Activated CD8-positive, alpha-beta memory T cell treated with anti-CD3 and anti-CD28 coated beads, Interleukin-2, amount 50 U/mL, for 48 hours (primary cell): ENCODE measurements at regions not wholly inside any gene's neighbourhood (a gene's known extent, or its start where the extent isn't known, plus 50 kb on each side); places are given as distances from the start of the nearest gene placed in this dataset.

ENCODE experiments used
- DNase-seq: peaks from one replicate; pipeline ENCODE4 v3.0.0-alpha.2; 2020

DNA sequence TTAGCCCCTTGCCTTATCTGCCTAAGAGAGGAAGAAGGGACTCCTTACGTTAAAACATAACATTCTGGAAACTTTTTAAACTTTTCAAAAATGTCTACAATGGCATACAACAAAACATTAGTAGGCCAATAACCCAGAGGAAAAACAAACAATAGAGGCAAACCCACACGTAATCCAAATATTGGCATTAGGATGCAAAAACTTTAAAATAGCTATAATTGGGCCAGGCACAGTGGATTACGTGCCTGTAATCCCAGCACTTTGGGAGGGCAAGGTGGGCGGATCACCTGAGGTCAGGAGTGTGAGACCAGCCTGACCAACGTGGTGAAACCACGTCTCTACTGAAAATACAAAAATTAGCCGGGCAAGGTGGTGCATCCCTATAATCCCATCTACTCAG is 134.9 kb downstream of the AQP9 start:
- DNase-seq = no peak

- DNase-seq = no peak
Observed at GRCh38 chr15:58274885-58275284, 136.7 kb downstream of the AQP9 start.

GRCh38 chr15:58275785-58276184 is 137.6 kb downstream of the AQP9 start:
- DNase-seq = no peak

- DNase-seq = no peak
Observed at GRCh38 chr15:58276924-58277323, 138.7 kb downstream of the AQP9 start.

DNA sequence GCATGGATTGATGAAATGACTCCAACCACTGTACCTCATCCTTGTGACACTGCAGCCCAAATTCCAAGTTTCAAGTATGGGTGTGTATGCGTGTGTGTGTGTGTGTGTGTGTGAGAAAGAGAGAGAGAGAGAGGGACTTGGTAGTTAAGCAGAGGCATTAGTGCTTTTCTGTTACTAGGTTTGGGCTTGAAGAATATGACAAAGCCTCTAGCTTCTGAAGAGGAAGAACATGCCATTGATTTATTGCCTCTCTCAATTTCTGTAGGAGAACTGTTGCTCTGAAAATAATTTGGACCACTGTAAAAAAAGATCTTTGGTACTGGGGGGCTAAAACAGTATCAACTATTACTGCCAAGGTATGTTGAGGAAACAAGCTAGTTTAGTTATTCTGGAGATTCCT is 139.2 kb downstream of the AQP9 start:
- no peak for DNase-seq

GRCh38 chr15:58279106-58279505 is 140.9 kb downstream of the AQP9 start:
- DNase-seq = no peak

- DNase-seq = no peak
Observed at GRCh38 chr15:58279654-58280053, 141.5 kb downstream of the AQP9 start.

DNA sequence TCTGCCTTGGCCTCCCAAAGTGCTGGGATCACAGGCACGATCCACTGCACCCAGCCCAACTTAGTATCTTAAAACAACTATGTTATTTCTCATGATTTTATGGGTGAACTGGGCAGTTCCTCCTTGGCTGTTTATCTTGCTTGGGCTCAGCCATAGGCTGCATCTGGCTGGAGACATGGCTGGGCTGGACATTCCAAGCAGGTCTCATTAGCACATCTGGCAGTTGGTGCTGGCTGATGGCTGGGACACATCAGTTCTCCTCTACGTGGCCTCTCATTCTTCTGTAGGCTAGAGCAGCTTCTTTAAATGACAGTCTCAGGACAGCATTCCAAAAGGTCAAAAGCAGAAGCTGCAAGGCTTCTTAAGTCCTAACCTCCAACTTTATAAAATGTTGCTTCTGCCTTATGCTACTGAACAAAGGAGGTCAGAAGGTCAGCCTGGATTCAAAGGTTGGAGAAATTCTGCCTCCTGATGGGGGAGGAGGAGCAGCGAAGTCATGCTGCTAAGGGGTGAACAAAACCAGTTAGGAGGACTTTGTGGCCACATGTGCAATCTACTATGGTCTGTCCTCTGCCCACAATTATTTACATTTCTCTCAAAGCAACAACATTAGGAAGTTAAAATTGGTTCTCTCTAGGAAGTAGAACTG is 144.0 kb downstream of the AQP9 start:
- no peak for DNase-seq

DNA sequence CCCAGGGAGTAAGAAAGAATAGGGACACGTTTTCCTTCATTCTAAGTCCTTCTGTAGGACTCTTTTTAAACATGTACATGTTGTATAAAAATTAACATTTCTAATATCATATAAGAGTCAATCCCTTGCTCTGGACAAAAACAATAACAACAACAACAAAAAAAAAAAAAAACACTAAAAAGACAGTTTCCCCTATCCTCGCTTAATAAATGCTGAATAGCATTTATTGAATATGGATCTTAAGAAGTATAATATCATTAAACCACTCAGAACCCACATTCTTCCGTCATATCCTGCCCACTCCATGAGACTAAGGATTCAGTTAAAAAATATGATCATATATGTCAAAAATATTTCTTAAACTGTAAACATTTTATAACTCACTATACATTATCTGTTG is 145.1 kb downstream of the AQP9 start:
- no peak for DNase-seq

DNA sequence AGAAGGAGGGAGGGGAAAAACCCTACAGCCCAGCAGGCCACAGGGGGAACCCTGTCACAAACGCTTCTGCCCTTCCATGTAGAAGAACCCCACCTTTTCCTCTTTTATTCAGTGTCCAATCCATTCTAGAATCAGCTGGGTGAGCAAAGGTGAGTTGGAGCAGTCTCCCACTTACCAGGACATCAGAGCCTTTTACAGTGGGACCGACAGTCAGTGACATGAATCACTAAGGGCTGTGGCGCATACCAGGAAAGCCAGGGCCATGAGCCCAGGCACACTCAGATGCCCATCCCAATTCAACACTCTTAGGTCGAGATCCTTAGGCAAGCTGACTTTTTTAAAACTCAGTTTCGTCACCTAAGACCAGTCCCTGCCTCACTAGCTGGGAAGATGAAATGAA is 146.1 kb downstream of the AQP9 start:
- DNase-seq = no peak

DNA sequence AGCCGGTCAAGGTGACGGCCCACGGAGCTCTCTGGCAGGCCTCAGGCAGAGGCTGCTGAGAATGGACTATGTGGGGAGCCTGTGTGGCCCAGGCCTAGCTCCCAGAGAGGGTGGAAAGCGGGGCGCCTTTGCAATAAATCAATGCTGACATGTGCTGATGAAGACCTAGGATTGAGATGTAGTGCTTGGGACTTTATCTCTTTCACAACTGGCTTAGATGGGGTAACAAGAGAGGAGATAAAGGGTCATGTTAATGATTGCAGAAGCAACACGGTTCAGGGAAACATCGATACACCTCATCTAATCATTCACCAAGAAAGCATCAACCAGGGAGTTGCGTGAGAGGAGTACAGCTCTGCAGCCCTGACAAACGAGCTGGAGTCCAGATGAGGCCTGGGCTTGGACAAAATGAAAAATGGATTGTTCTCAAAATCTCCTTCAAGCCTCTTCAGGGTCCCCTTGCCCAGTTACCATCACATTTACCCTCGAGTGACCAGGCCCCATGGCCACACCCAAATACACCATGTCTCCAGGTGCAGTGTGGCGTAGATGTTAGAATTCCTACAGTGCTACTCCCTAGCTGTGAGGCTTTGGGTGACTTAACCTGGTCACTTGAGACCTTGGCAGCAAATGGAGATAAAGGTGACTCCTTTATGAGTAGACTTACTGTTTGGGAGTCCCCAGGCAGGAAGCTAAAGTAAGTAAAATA is 146.4 kb upstream of the LIPC start:
- DNase-seq = no peak

DNA sequence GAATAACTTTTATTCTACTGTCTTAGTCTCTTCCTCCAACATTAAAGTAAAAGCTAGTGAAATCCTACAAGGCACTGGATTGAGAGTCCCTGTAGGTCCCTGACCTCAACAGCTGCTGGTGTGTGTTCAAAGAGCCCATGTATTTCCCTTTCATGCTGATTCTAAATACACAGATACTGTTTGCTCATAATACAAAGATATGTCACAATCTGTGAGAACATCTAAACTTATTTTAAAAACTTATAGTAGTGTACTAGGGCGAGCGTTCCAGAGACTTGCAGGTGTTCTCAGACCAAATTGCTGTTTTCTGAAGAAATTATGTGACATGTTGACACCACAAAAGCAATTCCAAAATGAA is 145.9 kb upstream of the LIPC start:
- DNase-seq = no peak

- DNase-seq = no peak
Observed at GRCh38 chr15:58286523-58286922, 145.3 kb upstream of the LIPC start.

DNA sequence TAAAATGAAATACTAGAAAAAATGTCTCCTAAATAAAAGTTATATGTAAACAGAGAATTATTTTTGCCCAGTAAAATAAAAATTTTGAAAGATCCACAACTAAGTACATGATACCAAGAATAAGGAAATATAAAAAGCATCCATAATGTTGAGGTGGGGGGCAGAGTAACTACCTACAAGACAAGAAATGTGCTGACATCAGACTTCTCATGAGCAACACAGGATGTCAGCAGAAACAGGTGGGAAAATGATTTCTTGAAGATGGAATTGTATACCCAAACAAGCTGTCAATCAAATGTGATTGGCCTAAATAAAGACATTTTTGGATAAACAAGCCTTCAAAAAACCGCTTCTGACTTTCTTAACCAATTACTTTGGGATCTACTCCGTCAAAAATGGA is 143.9 kb upstream of the LIPC start:
- DNase-seq = no peak

DNA sequence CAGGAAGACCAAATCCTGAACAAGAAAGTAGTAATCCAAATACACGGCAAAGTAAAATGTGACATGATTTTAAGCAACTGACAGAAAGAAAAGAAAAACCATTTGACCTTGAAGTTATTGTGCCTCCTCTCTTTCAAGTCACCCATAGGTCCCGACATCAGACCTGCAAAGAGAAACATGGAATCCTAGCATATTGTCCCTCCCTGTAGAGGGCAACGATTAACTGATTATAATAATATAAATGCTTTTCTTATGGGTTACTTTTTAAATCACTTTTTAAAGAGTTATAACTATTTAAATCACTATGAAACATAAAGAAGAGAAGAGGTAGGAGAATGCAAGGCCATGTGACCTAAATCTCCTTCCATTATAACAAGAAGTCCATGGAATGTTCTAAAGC is 143.2 kb upstream of the LIPC start:
- no peak for DNase-seq

GRCh38 chr15:58291848-58292247 is 139.9 kb upstream of the LIPC start:
- DNase-seq = no peak

- DNase-seq = no peak
Observed at GRCh38 chr15:58292751-58293175, 139.0 kb upstream of the LIPC start.

DNA sequence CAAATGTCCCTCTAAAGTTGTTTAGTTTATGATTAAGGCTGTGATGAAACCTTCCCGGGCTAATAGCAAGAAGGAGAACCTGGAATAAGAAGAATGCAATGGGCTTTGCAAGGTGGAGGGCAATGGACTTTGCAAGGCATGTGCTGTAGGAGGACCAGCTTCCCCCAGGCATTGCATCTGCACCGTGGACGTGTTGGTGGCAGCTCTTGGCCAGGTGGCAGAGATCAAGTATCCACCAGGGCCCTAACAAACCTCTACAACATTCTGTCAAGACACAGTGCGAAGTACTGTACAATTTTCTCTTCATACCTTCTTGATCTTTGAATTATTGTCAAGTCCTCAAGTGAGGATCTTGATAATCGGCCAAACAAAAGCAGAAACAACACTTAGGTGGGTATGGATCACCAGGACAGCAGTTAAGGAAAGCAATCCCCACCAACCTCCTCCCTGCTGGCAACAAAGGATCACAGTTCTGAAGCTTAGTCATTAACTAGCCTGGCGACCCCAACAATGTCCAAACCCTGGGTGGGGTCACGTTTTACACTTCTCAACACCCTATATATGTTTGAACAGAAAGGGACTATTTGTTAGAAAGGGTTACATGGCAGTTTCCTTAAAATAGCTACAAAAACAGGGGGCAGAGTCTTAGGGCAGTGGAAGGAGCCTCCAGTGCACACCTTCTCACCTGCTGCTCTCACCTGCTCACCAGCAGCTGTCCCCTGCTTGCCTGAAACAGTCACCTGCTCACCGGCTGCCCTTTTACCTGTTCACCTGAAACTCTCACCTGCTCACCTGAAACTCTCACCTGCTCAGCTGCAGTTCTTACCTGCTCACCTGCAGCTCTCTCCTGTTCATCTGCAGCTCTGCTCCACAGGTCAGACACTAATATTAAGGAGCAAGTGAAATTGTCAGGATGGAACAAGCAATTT is 137.9 kb upstream of the LIPC start:
- no peak for DNase-seq

DNA sequence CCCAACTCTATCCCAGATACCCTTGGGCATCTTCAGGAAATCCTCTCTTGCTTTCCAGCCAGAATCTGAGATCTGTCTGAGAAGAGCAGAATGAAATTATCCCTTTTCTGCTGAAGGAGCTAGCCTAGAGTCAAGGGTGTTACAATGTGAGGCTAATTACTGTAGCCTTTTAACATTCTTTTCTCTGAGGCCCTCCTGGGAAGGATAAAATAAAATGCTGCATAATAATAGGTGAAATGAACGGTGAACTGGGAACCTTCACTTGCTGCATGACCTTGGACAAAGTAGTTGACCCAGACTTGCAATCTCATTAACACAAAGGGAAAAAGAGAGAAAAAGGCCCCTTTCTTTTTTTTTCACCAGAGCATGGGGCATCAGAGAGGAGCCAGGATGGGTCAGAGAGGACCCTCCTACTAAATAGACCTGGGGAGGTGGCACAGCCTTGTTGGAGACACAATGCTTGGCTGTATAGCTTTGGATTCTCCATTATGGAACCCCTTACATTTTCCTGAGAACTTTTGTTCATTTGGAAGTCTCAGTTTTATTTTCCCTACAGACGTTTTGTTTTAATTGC is 137.0 kb upstream of the LIPC start:
- no peak for DNase-seq

DNA sequence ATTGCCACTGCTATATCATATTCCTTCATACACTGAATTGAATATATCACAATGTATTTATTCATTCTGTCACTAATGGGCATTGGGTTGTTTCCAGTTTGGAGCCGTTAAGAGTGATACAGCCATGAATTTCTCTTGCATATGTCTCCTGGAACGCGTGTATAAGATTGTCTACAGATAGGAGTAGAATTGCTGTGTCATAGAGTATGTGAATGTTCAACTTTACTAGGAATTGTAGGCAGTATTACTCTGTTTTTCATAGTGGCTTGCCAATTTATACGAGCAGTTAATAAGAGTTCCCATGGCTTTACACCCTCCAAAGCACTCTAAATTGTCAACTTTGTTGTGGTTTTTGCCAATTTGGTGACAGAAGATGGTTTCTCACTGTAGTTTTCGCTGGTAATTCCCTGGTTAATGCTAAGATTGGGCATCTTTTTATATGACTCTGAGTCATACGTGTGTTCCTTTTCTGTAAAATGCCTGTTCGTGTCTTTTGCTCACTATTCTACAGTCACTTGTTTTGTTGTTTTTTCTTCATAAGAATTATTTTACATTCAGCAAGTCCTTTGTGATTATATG is 136.1 kb upstream of the LIPC start:
- no peak for DNase-seq

GRCh38 chr15:58296276-58296675 is 135.5 kb upstream of the LIPC start:
- DNase-seq = no peak

DNA sequence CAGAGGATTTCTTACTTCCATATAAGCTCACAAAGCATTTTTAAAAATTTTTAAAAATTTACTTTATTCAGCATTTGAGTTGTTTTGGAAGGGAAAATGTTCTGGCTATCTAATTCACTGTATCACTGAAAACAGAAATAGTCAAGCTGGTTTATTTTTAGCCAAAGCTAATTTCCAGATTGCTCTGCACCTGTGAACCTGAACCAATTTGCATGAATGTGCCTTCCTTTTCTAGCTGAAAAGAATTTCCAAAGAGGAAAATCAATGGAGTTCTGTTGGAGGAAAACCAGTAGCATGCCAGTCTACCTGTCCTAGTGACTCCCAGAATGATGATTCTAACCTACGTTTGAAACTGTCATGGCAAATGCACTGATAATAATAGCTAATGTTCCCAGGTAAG is 134.2 kb upstream of the LIPC start:
- DNase-seq = no peak
